ENCODE measurements at regions not wholly inside any gene's neighbourhood (a gene's known extent, or its start where the extent isn't known, plus 50 kb on each side); places are given as distances from the start of the nearest gene placed in this dataset.

DNA sequence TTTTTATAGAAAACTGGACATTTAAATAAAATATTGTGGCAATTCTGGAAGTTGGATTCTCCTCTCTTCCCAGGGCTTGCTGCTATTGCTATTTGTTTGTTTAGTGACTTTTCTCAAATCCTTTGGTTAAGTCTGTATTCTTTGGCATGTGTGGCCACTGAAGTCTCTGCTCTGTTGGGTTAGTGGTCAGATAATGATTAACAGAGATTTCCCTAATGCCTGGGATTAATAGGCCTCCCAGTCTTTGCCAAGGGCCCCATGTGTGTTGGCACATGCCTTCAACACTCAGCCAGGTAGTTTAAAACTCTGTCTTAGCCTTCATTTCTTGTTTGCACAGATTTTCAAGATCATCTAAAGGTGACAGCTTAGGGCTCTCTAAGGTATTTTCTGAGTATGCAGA, 92.8 kb upstream of the EPB41L4A start:
- no peak for TF ChIP-seq FOXP1 (CRISPR knock-in tag; IDR thresholded peaks at IDR 0.05; ENCODE audit: borderline replicate concordance)
- TF ChIP-seq, protein P1, sequence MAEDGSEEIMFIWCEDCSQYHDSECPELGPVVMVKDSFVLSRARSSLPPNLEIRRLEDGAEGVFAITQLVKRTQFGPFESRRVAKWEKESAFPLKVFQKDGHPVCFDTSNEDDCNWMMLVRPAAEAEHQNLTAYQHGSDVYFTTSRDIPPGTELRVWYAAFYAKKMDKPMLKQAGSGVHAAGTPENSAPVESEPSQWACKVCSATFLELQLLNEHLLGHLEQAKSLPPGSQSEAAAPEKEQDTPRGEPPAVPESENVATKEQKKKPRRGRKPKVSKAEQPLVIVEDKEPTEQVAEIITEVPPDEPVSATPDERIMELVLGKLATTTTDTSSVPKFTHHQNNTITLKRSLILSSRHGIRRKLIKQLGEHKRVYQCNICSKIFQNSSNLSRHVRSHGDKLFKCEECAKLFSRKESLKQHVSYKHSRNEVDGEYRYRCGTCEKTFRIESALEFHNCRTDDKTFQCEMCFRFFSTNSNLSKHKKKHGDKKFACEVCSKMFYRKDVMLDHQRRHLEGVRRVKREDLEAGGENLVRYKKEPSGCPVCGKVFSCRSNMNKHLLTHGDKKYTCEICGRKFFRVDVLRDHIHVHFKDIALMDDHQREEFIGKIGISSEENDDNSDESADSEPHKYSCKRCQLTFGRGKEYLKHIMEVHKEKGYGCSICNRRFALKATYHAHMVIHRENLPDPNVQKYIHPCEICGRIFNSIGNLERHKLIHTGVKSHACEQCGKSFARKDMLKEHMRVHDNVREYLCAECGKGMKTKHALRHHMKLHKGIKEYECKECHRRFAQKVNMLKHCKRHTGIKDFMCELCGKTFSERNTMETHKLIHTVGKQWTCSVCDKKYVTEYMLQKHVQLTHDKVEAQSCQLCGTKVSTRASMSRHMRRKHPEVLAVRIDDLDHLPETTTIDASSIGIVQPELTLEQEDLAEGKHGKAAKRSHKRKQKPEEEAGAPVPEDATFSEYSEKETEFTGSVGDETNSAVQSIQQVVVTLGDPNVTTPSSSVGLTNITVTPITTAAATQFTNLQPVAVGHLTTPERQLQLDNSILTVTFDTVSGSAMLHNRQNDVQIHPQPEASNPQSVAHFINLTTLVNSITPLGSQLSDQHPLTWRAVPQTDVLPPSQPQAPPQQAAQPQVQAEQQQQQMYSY (CRISPR knock-in tag; IDR thresholded peaks at IDR 0.05): no peak
- no peak for TF ChIP-seq ZNF232 (CRISPR knock-in tag; IDR thresholded peaks at IDR 0.05)
- TF ChIP-seq, protein P2, sequence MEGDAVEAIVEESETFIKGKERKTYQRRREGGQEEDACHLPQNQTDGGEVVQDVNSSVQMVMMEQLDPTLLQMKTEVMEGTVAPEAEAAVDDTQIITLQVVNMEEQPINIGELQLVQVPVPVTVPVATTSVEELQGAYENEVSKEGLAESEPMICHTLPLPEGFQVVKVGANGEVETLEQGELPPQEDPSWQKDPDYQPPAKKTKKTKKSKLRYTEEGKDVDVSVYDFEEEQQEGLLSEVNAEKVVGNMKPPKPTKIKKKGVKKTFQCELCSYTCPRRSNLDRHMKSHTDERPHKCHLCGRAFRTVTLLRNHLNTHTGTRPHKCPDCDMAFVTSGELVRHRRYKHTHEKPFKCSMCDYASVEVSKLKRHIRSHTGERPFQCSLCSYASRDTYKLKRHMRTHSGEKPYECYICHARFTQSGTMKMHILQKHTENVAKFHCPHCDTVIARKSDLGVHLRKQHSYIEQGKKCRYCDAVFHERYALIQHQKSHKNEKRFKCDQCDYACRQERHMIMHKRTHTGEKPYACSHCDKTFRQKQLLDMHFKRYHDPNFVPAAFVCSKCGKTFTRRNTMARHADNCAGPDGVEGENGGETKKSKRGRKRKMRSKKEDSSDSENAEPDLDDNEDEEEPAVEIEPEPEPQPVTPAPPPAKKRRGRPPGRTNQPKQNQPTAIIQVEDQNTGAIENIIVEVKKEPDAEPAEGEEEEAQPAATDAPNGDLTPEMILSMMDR (IDR thresholded peaks at IDR 0.05): no peak
- TF ChIP-seq, protein P3, sequence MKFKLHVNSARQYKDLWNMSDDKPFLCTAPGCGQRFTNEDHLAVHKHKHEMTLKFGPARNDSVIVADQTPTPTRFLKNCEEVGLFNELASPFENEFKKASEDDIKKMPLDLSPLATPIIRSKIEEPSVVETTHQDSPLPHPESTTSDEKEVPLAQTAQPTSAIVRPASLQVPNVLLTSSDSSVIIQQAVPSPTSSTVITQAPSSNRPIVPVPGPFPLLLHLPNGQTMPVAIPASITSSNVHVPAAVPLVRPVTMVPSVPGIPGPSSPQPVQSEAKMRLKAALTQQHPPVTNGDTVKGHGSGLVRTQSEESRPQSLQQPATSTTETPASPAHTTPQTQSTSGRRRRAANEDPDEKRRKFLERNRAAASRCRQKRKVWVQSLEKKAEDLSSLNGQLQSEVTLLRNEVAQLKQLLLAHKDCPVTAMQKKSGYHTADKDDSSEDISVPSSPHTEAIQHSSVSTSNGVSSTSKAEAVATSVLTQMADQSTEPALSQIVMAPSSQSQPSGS (CRISPR knock-in tag; IDR thresholded peaks at IDR 0.05; ENCODE audit: borderline replicate concordance, low read depth): no peak

Data from WTC11 (cell line).